RKO (cell line): ENCODE measurements at regions not wholly inside any gene's neighbourhood (a gene's known extent, or its start where the extent isn't known, plus 50 kb on each side); places are given as distances from the start of the nearest gene placed in this dataset.

Source experiments
- DNase-seq: peaks from one replicate; pipeline ENCODE4 v3.0.0-alpha.2; 2016; ENCODE audit warnings: low spot score

- no peak for DNase-seq
Measured at GRCh38 chr7:156127166-156128134, 315.2 kb upstream of the SHH start.

GRCh38 chr7:156125841-156126730 is 313.8 kb upstream of the SHH start:
- DNase-seq: no peak

- DNase-seq: no peak
Measured at GRCh38 chr7:156124356-156124755, 312.1 kb upstream of the SHH start.

- no peak for DNase-seq
Measured at GRCh38 chr7:156123362-156123761, 311.1 kb upstream of the SHH start.

GRCh38 chr7:156122752-156123354 is 310.6 kb upstream of the SHH start:
- no peak for DNase-seq

GRCh38 chr7:156121956-156122355 is 309.7 kb upstream of the SHH start:
- no peak for DNase-seq

GRCh38 chr7:156121434-156121833 is 309.2 kb upstream of the SHH start:
- no peak for DNase-seq

- DNase-seq: no peak
Measured at GRCh38 chr7:156120552-156120951, 308.3 kb upstream of the SHH start.

- no peak for DNase-seq
Measured at GRCh38 chr7:156119771-156120170, 307.5 kb upstream of the SHH start.

- no peak for DNase-seq
Measured at GRCh38 chr7:156118248-156118645, 306.0 kb upstream of the SHH start.

GRCh38 chr7:156117542-156118247 is 305.4 kb upstream of the SHH start:
- DNase-seq: no peak

GRCh38 chr7:156116514-156117215 is 304.4 kb upstream of the SHH start:
- no peak for DNase-seq

GRCh38 chr7:156115582-156115981 is 303.3 kb upstream of the SHH start:
- no peak for DNase-seq

- DNase-seq: no peak
Measured at GRCh38 chr7:156113731-156114130, 301.5 kb upstream of the SHH start.

- DNase-seq: no peak
Measured at GRCh38 chr7:156109988-156110387, 297.7 kb upstream of the SHH start.

- DNase-seq: no peak
Measured at GRCh38 chr7:156109076-156109475, 296.8 kb upstream of the SHH start.

- no peak for DNase-seq
Measured at GRCh38 chr7:156107957-156108356, 295.7 kb upstream of the SHH start.

- DNase-seq: no peak
Measured at GRCh38 chr7:156106107-156106426, 293.8 kb upstream of the SHH start.

- DNase-seq: no peak
Measured at GRCh38 chr7:156105337-156106106, 293.3 kb upstream of the SHH start.

- DNase-seq: no peak
Measured at GRCh38 chr7:156104501-156105336, 292.5 kb upstream of the SHH start.
